ENCODE measurements at regions not wholly inside any gene's neighbourhood (a gene's known extent, or its start where the extent isn't known, plus 50 kb on each side); places are given as distances from the start of the nearest gene placed in this dataset.

DNA sequence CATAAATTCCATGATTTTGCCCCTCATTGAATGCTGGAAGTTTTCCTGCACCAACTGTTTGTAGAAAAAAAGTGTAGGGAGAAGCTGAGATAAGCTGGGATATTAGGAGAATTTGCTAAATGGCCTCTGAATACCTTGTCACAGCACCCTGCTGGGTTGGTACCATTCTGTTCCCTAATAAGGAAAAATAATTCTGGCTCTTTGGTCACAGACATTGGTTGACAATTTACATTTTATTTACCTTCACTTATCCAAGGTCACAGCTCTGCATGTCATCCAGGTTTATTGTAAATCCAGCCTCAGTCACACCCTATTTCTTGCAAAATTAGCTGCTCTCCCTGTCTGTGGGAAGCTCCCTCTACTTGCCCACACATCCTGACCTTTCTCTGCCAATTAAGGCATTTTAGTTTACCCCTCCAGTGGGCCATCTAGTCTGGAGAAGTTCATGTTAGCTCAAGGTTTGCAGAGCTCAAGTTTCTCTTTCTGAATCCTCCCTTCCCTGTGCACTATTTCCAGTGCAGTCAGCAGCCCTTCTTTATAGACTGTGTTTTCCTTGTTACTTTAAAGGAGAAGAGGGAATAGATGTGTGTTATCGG lies 115.4 kb upstream of the NTRK2 start:
- intact Hi-C loops (cut with DNase I): no loop called here
- no peak for ATAC-seq
- no peak for DNase-seq (ENCODE audit: missing footprints)

DNA sequence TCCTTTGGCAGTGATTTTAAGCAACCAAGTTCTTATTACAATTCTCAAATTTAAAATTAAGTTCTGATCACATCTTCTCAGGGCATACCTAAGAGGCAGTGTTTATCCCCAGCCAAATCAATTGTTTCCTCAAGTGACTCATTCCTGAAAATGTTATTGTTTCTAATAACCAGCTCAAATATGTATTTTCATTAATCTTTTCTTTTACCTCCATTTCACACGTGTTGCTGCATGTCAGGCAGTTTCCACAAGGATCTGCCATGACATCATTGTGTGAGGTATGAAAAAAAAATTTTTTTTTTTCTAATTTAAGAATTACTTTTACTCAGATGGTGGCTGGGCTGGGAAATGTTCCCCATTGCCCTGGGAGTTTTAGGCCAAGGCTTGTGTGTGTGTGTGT lies 113.0 kb upstream of the NTRK2 start:
- DNase-seq (ENCODE audit: missing footprints) (no peak), ATAC-seq (no peak)
- intact Hi-C loops (cut with DNase I): no loop called here

- no peak for DNase-seq (ENCODE audit: missing footprints)
- intact Hi-C loops (cut with DNase I): no loop called here
- ATAC-seq: no peak
These were observed 111.8 kb upstream of the NTRK2 start for GRCh38 chr9:84557751-84558150.

- ATAC-seq (no peak), DNase-seq (ENCODE audit: missing footprints) (no peak)
- intact Hi-C loops (cut with DNase I): no loop called here
These were observed 105.8 kb upstream of the NTRK2 start for GRCh38 chr9:84563691-84564090.

DNA sequence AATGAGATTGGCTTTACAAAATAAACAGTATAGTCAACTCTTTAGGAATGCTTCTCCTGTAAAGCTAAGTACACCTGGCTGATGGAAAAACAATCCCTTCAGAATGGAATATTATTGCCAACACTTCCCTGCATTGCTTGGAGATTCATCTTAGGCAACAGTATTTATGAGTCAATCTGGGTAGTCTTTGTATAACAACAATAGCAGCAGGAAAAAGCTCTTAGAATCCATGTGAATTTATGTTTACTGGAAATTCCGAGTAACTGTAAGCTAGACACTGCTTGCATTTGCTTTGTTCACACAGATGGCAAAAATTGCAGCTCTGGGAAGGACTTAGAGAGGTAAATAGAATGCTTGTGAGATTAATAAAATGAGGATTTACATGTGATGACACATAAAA lies 101.7 kb upstream of the NTRK2 start:
- intact Hi-C loops (cut with DNase I): no loop called here
- no peak for ATAC-seq

GRCh38 chr9:84570482-84571154 lies 98.9 kb upstream of the NTRK2 start:
- intact Hi-C loops (cut with DNase I): no loop called here
- no peak for ATAC-seq

More for the DNA sequence above, 101.7 kb upstream of the NTRK2 start:
- DNase-seq (ENCODE audit: missing footprints): no peak

DNA sequence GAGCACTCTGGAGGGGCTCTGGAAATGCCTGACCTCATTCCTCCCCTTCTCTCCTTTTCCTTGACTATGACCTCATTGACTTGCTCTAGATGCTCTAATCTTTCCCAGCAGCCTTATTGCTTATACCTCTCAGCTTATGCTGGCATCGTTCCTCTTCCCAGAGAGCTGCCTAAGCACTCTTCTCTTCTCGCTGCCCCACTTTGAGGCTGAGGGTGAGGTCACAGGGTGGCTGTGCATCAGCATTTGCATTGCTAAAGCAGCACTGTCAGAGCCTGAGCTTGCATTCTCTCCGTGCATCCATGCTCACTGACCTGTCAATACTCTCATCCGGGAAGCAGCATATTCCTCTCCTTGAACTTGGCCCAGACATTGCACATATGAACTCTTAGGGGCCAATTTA lies 96.4 kb upstream of the NTRK2 start:
- intact Hi-C loops (cut with DNase I): no loop called here
- ATAC-seq (no peak), DNase-seq (ENCODE audit: missing footprints) (no peak)

More at GRCh38 chr9:84570482-84571154, 98.9 kb upstream of the NTRK2 start:
- peak; percentile 48 for DNase-seq (ENCODE audit: missing footprints)

DNA sequence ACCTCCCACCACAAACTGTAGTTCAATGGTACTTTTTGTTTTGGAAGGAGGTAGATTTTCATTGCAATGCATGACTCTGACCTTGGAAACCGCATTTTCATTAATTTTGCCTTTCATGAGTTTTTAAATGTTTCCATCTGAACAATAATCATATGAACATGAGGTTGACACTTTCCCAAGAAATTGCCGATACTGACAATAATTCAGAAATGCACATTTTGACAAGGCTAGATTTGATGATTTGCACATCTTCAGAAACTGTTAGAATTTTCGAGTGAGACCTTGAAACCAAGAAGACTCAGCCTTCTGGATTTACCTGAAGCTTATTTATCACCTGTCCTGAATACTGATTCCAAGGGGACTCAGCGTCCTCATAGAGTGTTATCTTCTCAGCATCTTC lies 93.8 kb upstream of the NTRK2 start:
- DNase-seq (ENCODE audit: missing footprints): no peak
- intact Hi-C loops (cut with DNase I): no loop called here
- no peak for ATAC-seq

DNA sequence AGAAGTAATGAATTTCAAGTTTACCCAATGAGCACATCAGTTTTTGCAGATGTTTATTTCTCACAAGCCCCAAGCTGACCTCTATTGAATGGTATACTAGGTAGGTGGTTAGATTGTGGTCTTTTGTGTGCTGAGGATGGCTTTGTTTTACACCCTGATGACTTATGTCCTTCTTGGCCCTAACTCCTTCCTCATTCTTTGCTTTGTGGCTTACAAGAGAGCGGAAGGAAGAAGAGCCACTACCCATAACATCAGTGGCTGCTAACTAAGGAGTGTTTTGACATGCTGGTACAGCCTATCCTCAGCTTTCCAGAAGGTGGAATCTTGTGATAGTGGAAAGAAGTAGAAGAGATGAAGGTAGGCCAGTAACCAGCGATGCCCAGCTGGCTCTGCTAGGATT lies 85.7 kb upstream of the NTRK2 start:
- intact Hi-C loops (cut with DNase I): no loop called here
- no peak for ATAC-seq
- no peak for DNase-seq (ENCODE audit: missing footprints)

DNA sequence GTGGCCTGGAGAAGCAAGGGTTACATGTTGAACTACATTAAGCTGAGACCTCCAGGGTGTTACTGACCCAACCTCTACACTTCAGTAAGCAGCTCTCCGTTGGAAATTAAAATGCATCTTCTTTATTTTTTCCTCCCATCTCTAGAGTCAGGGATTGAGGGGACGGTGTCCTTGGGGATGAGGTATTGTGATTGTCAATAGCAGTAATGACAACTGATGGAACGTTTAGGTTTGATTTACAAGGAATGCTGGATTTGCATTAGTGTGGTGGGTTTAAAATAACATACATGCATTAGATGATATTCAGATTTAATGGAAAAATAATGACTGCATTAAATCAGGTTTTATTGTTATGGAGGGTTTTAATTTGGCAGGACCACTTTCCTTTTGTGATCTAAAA lies 82.9 kb upstream of the NTRK2 start:
- intact Hi-C loops (cut with DNase I): no loop called here
- DNase-seq (ENCODE audit: missing footprints): no peak
- no peak for ATAC-seq

GRCh38 chr9:84587153-84587552 lies 82.4 kb upstream of the NTRK2 start:
- ATAC-seq: no peak
- intact Hi-C loops (cut with DNase I): no loop called here

DNA sequence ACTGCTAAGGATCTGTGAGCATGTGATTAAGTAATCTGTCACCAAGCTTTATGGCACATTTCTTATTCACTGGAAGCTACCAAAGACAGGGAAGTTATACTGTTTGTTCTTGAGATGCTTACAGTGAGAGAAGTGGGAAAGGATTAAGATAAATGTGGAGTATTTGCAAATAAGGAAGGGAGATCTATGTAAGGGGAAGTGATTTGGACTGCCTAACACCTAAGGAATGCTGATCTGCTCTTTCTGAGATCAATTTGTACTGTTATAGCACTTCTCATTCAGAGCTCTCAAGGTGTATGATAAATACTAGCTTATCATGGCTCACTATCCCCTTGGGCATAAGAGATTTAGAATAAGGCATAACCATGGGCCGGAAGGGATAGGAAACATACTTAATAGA lies 80.0 kb upstream of the NTRK2 start:
- ATAC-seq (no peak), DNase-seq (ENCODE audit: missing footprints) (no peak)
- intact Hi-C loops (cut with DNase I): no loop called here

More at GRCh38 chr9:84587153-84587552, 82.4 kb upstream of the NTRK2 start:
- DNase-seq (ENCODE audit: missing footprints): no peak

GRCh38 chr9:84590706-84591105 lies 78.8 kb upstream of the NTRK2 start:
- no peak for ATAC-seq
- no peak for DNase-seq (ENCODE audit: missing footprints)
- intact Hi-C loops (cut with DNase I): no loop called here

GRCh38 chr9:84592918-84593317 lies 76.6 kb upstream of the NTRK2 start:
- ATAC-seq: no peak
- intact Hi-C loops (cut with DNase I): no loop called here
- no peak for DNase-seq (ENCODE audit: missing footprints)

- intact Hi-C loops (cut with DNase I): no loop called here
- ATAC-seq: no peak
- DNase-seq (ENCODE audit: missing footprints): no peak
These were observed 76.2 kb upstream of the NTRK2 start for GRCh38 chr9:84593352-84593751.

GRCh38 chr9:84597131-84597530 lies 72.4 kb upstream of the NTRK2 start:
- ATAC-seq (no peak), DNase-seq (ENCODE audit: missing footprints) (no peak)
- intact Hi-C loops (cut with DNase I): no loop called here

- no peak for DNase-seq (ENCODE audit: missing footprints)
- intact Hi-C loops (cut with DNase I): no loop called here
- no peak for ATAC-seq
These were observed 70.5 kb upstream of the NTRK2 start for GRCh38 chr9:84598921-84599636.

- ATAC-seq (no peak), DNase-seq (ENCODE audit: missing footprints) (no peak)
- intact Hi-C loops (cut with DNase I): no loop called here
These were observed 68.8 kb upstream of the NTRK2 start for GRCh38 chr9:84600739-84601138.

GRCh38 chr9:84604223-84604622 lies 65.3 kb upstream of the NTRK2 start:
- intact Hi-C loops (cut with DNase I): no loop called here
- DNase-seq (ENCODE audit: missing footprints) (no peak), ATAC-seq (no peak)

- ATAC-seq: no peak
- intact Hi-C loops (cut with DNase I): no loop called here
- no peak for DNase-seq (ENCODE audit: missing footprints)
These were observed 59.8 kb upstream of the NTRK2 start for GRCh38 chr9:84609779-84610178.
